Suprapubic skin (tissue), 4 donors: ENCODE measurements at regions not wholly inside any gene's neighbourhood (a gene's known extent, or its start where the extent isn't known, plus 50 kb on each side); places are given as distances from the start of the nearest gene placed in this dataset.

Experiments
- POLR2A ChIP-seq, 2 donors: fragments of 450-650 bp; IDR thresholded peaks; one replicate each; pipeline ENCODE4 v1.6.1; 2017; ENCODE audit warnings: antibody characterized with exemption in 2 of 2, mild to moderate bottlenecking in 2 of 2, moderate library complexity in 2 of 2
- POLR2AphosphoS5 ChIP-seq, 3 donors: sonication (generic); formaldehyde crosslinking; IDR thresholded peaks; one replicate each; pipeline ENCODE4 v1.6.1; 2017; ENCODE audit warnings: antibody characterized with exemption in 3 of 3
- TF ChIP-seq, protein P1 (sequence below), 2 donors: fragments of 200-600 bp in 1 of 2; fragments of 450-650 bp in 1 of 2; sonication (generic) in 1 of 2; IDR thresholded peaks; one replicate each; pipeline ENCODE4 v1.5.1; 2016 to 2019; ENCODE audit warnings: antibody characterized with exemption in 2 of 2, mild to moderate bottlenecking in 1 of 2, moderate library complexity in 1 of 2

GRCh38 chr9:29958469-29958868 is 2385.2 kb upstream of the C9orf72 start:
- TF ChIP-seq, protein P1, sequence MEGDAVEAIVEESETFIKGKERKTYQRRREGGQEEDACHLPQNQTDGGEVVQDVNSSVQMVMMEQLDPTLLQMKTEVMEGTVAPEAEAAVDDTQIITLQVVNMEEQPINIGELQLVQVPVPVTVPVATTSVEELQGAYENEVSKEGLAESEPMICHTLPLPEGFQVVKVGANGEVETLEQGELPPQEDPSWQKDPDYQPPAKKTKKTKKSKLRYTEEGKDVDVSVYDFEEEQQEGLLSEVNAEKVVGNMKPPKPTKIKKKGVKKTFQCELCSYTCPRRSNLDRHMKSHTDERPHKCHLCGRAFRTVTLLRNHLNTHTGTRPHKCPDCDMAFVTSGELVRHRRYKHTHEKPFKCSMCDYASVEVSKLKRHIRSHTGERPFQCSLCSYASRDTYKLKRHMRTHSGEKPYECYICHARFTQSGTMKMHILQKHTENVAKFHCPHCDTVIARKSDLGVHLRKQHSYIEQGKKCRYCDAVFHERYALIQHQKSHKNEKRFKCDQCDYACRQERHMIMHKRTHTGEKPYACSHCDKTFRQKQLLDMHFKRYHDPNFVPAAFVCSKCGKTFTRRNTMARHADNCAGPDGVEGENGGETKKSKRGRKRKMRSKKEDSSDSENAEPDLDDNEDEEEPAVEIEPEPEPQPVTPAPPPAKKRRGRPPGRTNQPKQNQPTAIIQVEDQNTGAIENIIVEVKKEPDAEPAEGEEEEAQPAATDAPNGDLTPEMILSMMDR (IDR thresholded peaks at IDR 0.05): no peak
- TF ChIP-seq POLR2AphosphoS5 (IDR thresholded peaks at IDR 0.05): no peak
- no peak for TF ChIP-seq POLR2A (IDR thresholded peaks at IDR 0.05)
